ENCODE measurements at regions not wholly inside any gene's neighbourhood (a gene's known extent, or its start where the extent isn't known, plus 50 kb on each side); places are given as distances from the start of the nearest gene placed in this dataset.

DNA sequence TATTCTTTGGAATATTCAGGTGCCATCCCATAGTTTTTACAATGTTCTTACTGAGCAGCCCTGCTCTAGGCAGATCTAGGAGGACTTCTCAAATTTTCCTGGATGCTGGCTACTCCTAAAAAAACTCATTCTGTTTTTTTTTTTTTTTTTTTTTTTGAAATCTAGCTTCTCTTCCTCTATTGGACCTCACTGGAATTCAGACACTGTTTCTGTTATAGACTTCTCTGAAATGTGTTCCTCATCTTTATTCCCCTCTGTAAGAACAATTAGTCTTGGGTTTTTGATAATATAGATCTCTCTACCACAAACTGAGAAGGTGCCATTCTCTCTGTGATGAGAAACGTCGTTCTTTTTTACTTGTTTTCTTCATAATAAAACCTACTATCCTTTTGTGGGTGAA is 115.3 kb upstream of the CCND2 start:
- TF ChIP-seq, protein P1, sequence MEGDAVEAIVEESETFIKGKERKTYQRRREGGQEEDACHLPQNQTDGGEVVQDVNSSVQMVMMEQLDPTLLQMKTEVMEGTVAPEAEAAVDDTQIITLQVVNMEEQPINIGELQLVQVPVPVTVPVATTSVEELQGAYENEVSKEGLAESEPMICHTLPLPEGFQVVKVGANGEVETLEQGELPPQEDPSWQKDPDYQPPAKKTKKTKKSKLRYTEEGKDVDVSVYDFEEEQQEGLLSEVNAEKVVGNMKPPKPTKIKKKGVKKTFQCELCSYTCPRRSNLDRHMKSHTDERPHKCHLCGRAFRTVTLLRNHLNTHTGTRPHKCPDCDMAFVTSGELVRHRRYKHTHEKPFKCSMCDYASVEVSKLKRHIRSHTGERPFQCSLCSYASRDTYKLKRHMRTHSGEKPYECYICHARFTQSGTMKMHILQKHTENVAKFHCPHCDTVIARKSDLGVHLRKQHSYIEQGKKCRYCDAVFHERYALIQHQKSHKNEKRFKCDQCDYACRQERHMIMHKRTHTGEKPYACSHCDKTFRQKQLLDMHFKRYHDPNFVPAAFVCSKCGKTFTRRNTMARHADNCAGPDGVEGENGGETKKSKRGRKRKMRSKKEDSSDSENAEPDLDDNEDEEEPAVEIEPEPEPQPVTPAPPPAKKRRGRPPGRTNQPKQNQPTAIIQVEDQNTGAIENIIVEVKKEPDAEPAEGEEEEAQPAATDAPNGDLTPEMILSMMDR (IDR thresholded peaks at IDR 0.05), result no peak
- TF ChIP-seq, protein P2, sequence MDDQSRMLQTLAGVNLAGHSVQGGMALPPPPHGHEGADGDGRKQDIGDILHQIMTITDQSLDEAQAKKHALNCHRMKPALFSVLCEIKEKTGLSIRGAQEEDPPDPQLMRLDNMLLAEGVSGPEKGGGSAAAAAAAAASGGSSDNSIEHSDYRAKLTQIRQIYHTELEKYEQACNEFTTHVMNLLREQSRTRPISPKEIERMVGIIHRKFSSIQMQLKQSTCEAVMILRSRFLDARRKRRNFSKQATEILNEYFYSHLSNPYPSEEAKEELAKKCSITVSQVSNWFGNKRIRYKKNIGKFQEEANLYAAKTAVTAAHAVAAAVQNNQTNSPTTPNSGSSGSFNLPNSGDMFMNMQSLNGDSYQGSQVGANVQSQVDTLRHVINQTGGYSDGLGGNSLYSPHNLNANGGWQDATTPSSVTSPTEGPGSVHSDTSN (IDR thresholded peaks at IDR 0.05), result no peak
- TF ChIP-seq, protein P3, sequence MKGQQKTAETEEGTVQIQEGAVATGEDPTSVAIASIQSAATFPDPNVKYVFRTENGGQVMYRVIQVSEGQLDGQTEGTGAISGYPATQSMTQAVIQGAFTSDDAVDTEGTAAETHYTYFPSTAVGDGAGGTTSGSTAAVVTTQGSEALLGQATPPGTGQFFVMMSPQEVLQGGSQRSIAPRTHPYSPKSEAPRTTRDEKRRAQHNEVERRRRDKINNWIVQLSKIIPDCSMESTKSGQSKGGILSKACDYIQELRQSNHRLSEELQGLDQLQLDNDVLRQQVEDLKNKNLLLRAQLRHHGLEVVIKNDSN (IDR thresholded peaks at IDR 0.05; ENCODE audit: borderline replicate concordance, low read depth), result no peak
- TF ChIP-seq, protein P4, sequence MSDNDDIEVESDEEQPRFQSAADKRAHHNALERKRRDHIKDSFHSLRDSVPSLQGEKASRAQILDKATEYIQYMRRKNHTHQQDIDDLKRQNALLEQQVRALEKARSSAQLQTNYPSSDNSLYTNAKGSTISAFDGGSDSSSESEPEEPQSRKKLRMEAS (IDR thresholded peaks at IDR 0.05; ENCODE audit: low read depth), result no peak
- no peak for TF ChIP-seq RFX5 (IDR thresholded peaks at IDR 0.05; ENCODE audit: low read length)
- TF ChIP-seq POLR2AphosphoS5 (IDR thresholded peaks at IDR 0.05; ENCODE audit: low read depth, low read length), result no peak
- TF ChIP-seq EP300 (IDR thresholded peaks at IDR 0.05; ENCODE audit: borderline replicate concordance in 1 of 2, low read depth in 1 of 2, low read length in 1 of 2), result no peak
- TF ChIP-seq EZH2phosphoT487 (IDR thresholded peaks at IDR 0.05; ENCODE audit: borderline replicate concordance, low read depth), result no peak
- TF ChIP-seq GATA2 (CRISPR knock-in tag; IDR thresholded peaks at IDR 0.05), result no peak
- TF ChIP-seq GABPA (IDR thresholded peaks at IDR 0.05; ENCODE audit: low read depth), result no peak
- TF ChIP-seq RAD21 (IDR thresholded peaks at IDR 0.05; ENCODE audit: low read length), result no peak
- TF ChIP-seq FOXM1 (IDR thresholded peaks at IDR 0.05; ENCODE audit: low read depth), result no peak
- TF ChIP-seq SIN3A (IDR thresholded peaks at IDR 0.05; ENCODE audit: borderline replicate concordance, low read depth, low read length), result no peak
